GM12878 (cell line): ENCODE measurements at regions not wholly inside any gene's neighbourhood (a gene's known extent, or its start where the extent isn't known, plus 50 kb on each side); places are given as distances from the start of the nearest gene placed in this dataset. TPM values are rescaled to one million over a fixed set of nuclear protein-coding genes. Genes with fewer than 3 reads are reported as not detected.

Experiments
- ATAC-seq: fragments of 200-7000 bp; cut with Tn5 transposase; 3 replicates; pipeline ENCODE4 v1.9.1; 2020; ENCODE audit warnings: mild to moderate bottlenecking, moderate library complexity
- BruUV-seq: library from RNA; stranded (reverse); fragments of 400-500 nt; replicated peaks from 2 replicates; lab custom pipeline; 2021; lab: Mats Ljungman, UMichigan
- CTCF ChIA-PET: fragments of 300-600 bp; sonication (Branson Sonifier 250); formaldehyde crosslinking; extraction: SDS; loops from one replicate; lab custom pipeline; 2021; ENCODE audit warnings: inconsistent platforms; lab: Yijun Ruan, JAX
- POLR2A ChIA-PET: fragments of 350-600 bp; formaldehyde crosslinking; extraction: SDS; loops from one replicate; lab custom pipeline; 2021; ENCODE audit warnings: inconsistent platforms; lab: Charles Lee
- RAD21 ChIA-PET: fragments of 300-600 bp; sonication (Branson Sonifier 250); formaldehyde crosslinking; loops from one replicate; lab custom pipeline; 2023; ENCODE audit warnings: antibody characterized with exemption; ENCODE audit not compliant: unreplicated experiment; lab: Charles Lee
- SMC1A ChIA-PET: fragments of 300-600 bp; sonication (Branson Sonifier 250); formaldehyde crosslinking; loops from one replicate; lab custom pipeline; 2023; ENCODE audit not compliant: unreplicated experiment, uncharacterized antibody; lab: Charles Lee
- DNase-seq: peaks from one replicate; pipeline ENCODE4 v3.0.0-alpha.2; 2011; ENCODE audit warnings: low read depth, low spot score
- FAIRE-seq: peaks from 3 replicates; lab custom pipeline; 2011; peaks lifted over from hg19 to GRCh38; lab: Jason Lieb, UNC
- H2AFZ ChIP-seq: 2 replicates; pipeline ENCODE4 v1.6.0; 2011; ENCODE audit warnings: low read depth, low read length, control low read depth; ENCODE audit not compliant: control insufficient read depth
- H3K27ac ChIP-seq: 2 replicates; pipeline ENCODE4 v1.5.1; 2011; ENCODE audit warnings: control low read depth; ENCODE audit not compliant: control insufficient read depth, insufficient read depth
- H3K27me3 ChIP-seq, 2 experiments: replicated peaks in 1 of 2; 2 replicates each; pipeline versions ENCODE4 v1.6.0 to v1.6.1; 2011; ENCODE audit warnings: low read length in 1 of 2; ENCODE audit not compliant: control insufficient read depth in 2 of 2, insufficient read depth in 2 of 2
- H3K36me3 ChIP-seq, 2 experiments: 2 replicates each; pipeline ENCODE4 v1.5.1; 2011; ENCODE audit warnings: low read length in 1 of 2; ENCODE audit not compliant: control insufficient read depth in 2 of 2, insufficient read depth in 2 of 2
- H3K4me1 ChIP-seq: 2 replicates; pipeline ENCODE4 v1.6.1; 2011; ENCODE audit warnings: mild to moderate bottlenecking, low read length, moderate library complexity, mixed read lengths; ENCODE audit not compliant: control insufficient read depth, insufficient read depth
- H3K4me2 ChIP-seq: 2 replicates; pipeline ENCODE4 v1.6.0; 2011; ENCODE audit warnings: control low read depth; ENCODE audit not compliant: control insufficient read depth, insufficient read depth
- H3K4me3 ChIP-seq: fragments of 200-600 bp; sonication (generic); 2 replicates; pipeline ENCODE4 v1.5.1; 2016
- H3K79me2 ChIP-seq: 2 replicates; pipeline ENCODE4 v1.6.0; 2011; ENCODE audit warnings: low read length; ENCODE audit not compliant: control insufficient read depth, insufficient read depth
- H3K9ac ChIP-seq: 2 replicates; pipeline ENCODE4 v1.8.0; 2011; ENCODE audit warnings: low read length, control low read depth, mixed read lengths; ENCODE audit not compliant: control insufficient read depth, insufficient read depth
- H3K9me3 ChIP-seq: replicated peaks from 3 replicates; pipeline ENCODE4 v1.5.1; 2011; ENCODE audit warnings: mild to moderate bottlenecking, low read length; ENCODE audit not compliant: control insufficient read depth, insufficient read depth
- H4K20me1 ChIP-seq: 2 replicates; pipeline ENCODE4 v1.6.0; 2011; ENCODE audit not compliant: control insufficient read depth, insufficient read depth
- GATAD2B ChIP-seq: fragments of 450-650 bp; conservative IDR thresholded peaks from 2 replicates; pipeline ENCODE4 v1.6.1; 2017; ENCODE audit warnings: low read depth, mild to moderate bottlenecking, moderate library complexity
- KAT2A ChIP-seq: conservative IDR thresholded peaks from 2 replicates; pipeline ENCODE4 v1.6.1; 2011; ENCODE audit warnings: low read depth, low read length; ENCODE audit not compliant: control insufficient read depth
- SREBF1 ChIP-seq: IDR thresholded peaks from 2 replicates; pipeline ENCODE4 v1.6.1; 2012; ENCODE audit warnings: mild to moderate bottlenecking, low read length
- TCF3 ChIP-seq: IDR thresholded peaks from 2 replicates; pipeline ENCODE4 v1.6.1; 2012; ENCODE audit warnings: low read depth, mild to moderate bottlenecking, low read length, borderline replicate concordance; ENCODE audit not compliant: insufficient read depth
- ZNF274 ChIP-seq: IDR thresholded peaks from one replicate; pipeline ENCODE4 v1.8.0; 2011; ENCODE audit not compliant: insufficient read length, insufficient read depth
- WGBS: methylation state at CpG from one replicate; pipeline ENCODE4 v1.1.6; 2016; ENCODE audit warnings: low lambda C conversion rate; ENCODE audit not compliant: insufficient replicate concordance, insufficient coverage; ENCODE audit errors: missing lambda C conversion rate; 5-methylcytosine and 5-hydroxymethylcytosine counted together
- in situ Hi-C: fragments of 300-500 bp; cut with MboI; formaldehyde crosslinking; loops from 9 replicates; pipeline ENCODE4 v1.14.3; 2018; ENCODE audit warnings: mixed read lengths
- intact Hi-C: fragments of 100-400 bp; cut with micrococcal nuclease; formaldehyde crosslinking; loops from one replicate; pipeline ENCODE4 v1.14.2; 2022; ENCODE audit not compliant: unreplicated experiment
- small RNA-seq: library from RNA; depleted of rRNA; stranded (forward); fragments of <200 nt; gene quantifications from one replicate; pipeline ENCODE3, GENCODE V24; 2014
- TF ChIP-seq, protein P1 (sequence below): fragments of 150-350 bp; IDR thresholded peaks from 2 replicates; pipeline ENCODE4 v1.6.1; 2014; ENCODE audit warnings: mild to moderate bottlenecking, low read depth, low read length

- Histone ChIP-seq H3K4me1 (no peaks in the 10 kb centered on the region), H3K9ac (no peak overlapping the region), H2AFZ (no peak overlapping the region), H3K4me2 (no peak overlapping the region), H3K4me3 (no peak overlapping the region), H3K9me3 (no peaks in the 10 kb centered on the region), H3K79me2 (no peaks in the 10 kb centered on the region), H4K20me1 (no peaks in the 10 kb centered on the region), H3K27me3 (peaks cover 4% of the 10 kb centered on the region in 2 experiments), H3K36me3 (no peaks in the 10 kb centered on the region), H3K27ac (no peak overlapping the region)
- FAIRE-seq (no peak), ATAC-seq (no peak), DNase-seq (no peak)
- 2% methylated on average over 3 of the region's 3 CpGs for WGBS
- POLR2A ChIA-PET = no interaction called here
- intact Hi-C loops = no loop called here
- CTCF ChIA-PET = interaction anchor here (2.0 kb wide), 1 partner anchor 41 kb away, joined by 8 read pairs; no protein-coding TSS in a partner anchor
- RAD21 ChIA-PET = no interaction called here
- BruUV-seq = no TSS peak
- no peak for TF ChIP-seq KAT2A
- no peak for TF ChIP-seq SREBF1
- TF ChIP-seq ZNF274 = no peak
- no peak for TF ChIP-seq GATAD2B
- TF ChIP-seq, protein P1, sequence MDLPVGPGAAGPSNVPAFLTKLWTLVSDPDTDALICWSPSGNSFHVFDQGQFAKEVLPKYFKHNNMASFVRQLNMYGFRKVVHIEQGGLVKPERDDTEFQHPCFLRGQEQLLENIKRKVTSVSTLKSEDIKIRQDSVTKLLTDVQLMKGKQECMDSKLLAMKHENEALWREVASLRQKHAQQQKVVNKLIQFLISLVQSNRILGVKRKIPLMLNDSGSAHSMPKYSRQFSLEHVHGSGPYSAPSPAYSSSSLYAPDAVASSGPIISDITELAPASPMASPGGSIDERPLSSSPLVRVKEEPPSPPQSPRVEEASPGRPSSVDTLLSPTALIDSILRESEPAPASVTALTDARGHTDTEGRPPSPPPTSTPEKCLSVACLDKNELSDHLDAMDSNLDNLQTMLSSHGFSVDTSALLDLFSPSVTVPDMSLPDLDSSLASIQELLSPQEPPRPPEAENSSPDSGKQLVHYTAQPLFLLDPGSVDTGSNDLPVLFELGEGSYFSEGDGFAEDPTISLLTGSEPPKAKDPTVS = no peak
- in situ Hi-C loops = no loop called here
- SMC1A ChIA-PET = interaction anchor here (1.4 to 1.8 kb wide), 3 partner anchors 13 to 41 kb away, joined by 3 to 4 read pairs (median 3); no protein-coding TSS in a partner anchor
Observed at GRCh38 chr9:21750021-21750735, 52.3 kb upstream of the MTAP start.

DNA sequence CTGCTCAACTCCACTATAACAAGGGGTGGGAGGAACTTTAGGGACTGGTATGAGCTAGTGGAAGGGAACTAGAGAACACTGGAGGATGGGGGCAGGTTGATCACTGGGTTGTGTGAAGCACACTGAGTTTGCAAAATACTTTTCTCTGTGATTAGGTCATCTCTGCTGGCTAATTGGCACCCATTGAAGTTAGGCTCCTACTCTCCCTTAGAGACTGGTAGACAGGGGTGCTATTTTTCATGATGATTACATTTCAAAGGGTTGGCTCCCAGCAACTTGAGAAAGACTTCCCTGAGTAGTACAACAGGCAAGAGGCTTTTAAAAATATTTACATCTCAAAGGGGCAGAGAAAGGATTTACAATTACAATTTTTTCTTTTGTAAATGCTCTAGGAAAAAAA, 50.4 kb upstream of the MTAP start:
- CTCF ChIA-PET = interaction anchor here (1.0 to 2.0 kb wide), 2 partner anchors 10 to 43 kb away, joined by 5 to 8 read pairs; no protein-coding TSS in a partner anchor
- Histone ChIP-seq H3K27me3 (peaks cover 4% of the 10 kb centered on the region in 2 experiments), H3K4me1 (no peaks in the 10 kb centered on the region), H3K79me2 (no peaks in the 10 kb centered on the region), H4K20me1 (no peaks in the 10 kb centered on the region), H3K36me3 (no peaks in the 10 kb centered on the region), H3K4me2 (no peak overlapping the region), H3K4me3 (no peak overlapping the region), H3K9ac (no peak overlapping the region), H3K27ac (no peak overlapping the region), H2AFZ (no peak overlapping the region), H3K9me3 (no peaks in the 10 kb centered on the region)
- SMC1A ChIA-PET = interaction anchor here (1.2 kb wide), 1 partner anchor 43 kb away, joined by 3 read pairs; no protein-coding TSS in a partner anchor
- intact Hi-C loops = no loop called here
- TF ChIP-seq TCF3 = no peak
- no peak for FAIRE-seq
- no peak for ATAC-seq
- POLR2A ChIA-PET = no interaction called here
- in situ Hi-C loops = no loop called here
- no peak for DNase-seq
- RAD21 ChIA-PET = no interaction called here
- no TSS peak for BruUV-seq

Small RNAs in the stretch of these regions (small RNA-seq; reads per million reads assigned to genes)
- gene RN7SL151P = not detected
